ENCODE measurements at regions not wholly inside any gene's neighbourhood (a gene's known extent, or its start where the extent isn't known, plus 50 kb on each side); places are given as distances from the start of the nearest gene placed in this dataset.

GRCh38 chr18:30512872-30513271 is 529.7 kb downstream of the DSC3 start:
- Histone ChIP-seq H3K27ac (ENCODE audit: insufficient read length, low read depth, low read length) (no peak overlapping the region), H3K4me2 (ENCODE audit: insufficient read depth, insufficient read length, low read length) (no peak overlapping the region), H3K23ac (ENCODE audit: insufficient read length, low read depth, low read length) (no peak overlapping the region), H4K8ac (replicated peaks; ENCODE audit: insufficient read length, low read depth, low read length) (no peak overlapping the region), H2BK120ac (ENCODE audit: low read depth, low read length, poor library complexity, severe bottlenecking) (no peak overlapping the region), H2BK5ac (ENCODE audit: insufficient read length, low read length) (no peak overlapping the region), H2BK20ac (ENCODE audit: low read depth, low read length, poor library complexity, severe bottlenecking) (no peak overlapping the region), H2AFZ (ENCODE audit: low read length) (no peak overlapping the region), H4K91ac (ENCODE audit: insufficient read length, low read depth, low read length) (no peak overlapping the region), H3K4ac (ENCODE audit: low read depth, low read length) (no peak overlapping the region), H2BK15ac (ENCODE audit: low read depth, low read length) (no peak overlapping the region), H4K5ac (ENCODE audit: insufficient read length, low read depth, low read length) (no peak overlapping the region), H3K9ac (ENCODE audit: extremely low read depth, insufficient read length, low read length) (no peak overlapping the region), H3K79me2 (ENCODE audit: insufficient read depth, low read length) (no peaks in the 10 kb centered on the region), H3T11ph (ENCODE audit: low read length) (no peak overlapping the region), H3K14ac (ENCODE audit: insufficient read depth, low read length) (no peak overlapping the region), H3K79me1 (ENCODE audit: insufficient read depth, low read depth, low read length, poor library complexity, severe bottlenecking) (no peaks in the 10 kb centered on the region), H3K56ac (ENCODE audit: insufficient read length, low read depth, low read length) (no peak overlapping the region), H4K20me1 (ENCODE audit: control insufficient read depth, insufficient read depth, insufficient read length) (no peaks in the 10 kb centered on the region), H2AK5ac (ENCODE audit: insufficient read length, low read length) (no peak overlapping the region), H2BK12ac (ENCODE audit: insufficient read length, low read depth, low read length) (no peak overlapping the region), H3K23me2 (ENCODE audit: insufficient read length, low read depth, low read length, poor library complexity, severe bottlenecking) (no peaks in the 10 kb centered on the region), H3K9me3 (ENCODE audit: control insufficient read depth, low read depth, low read length) (no peaks in the 10 kb centered on the region), H3K18ac (ENCODE audit: insufficient read length, low read depth, low read length) (no peak overlapping the region), H3K4me1 (ENCODE audit: insufficient read depth, low read length) (no peaks in the 10 kb centered on the region), H3K27me3 (ENCODE audit: insufficient read depth, low read length) (no peaks in the 10 kb centered on the region)
- H3K27me3 Mint-ChIP-seq (ENCODE audit: low read depth) = no peaks in the 10 kb centered on the region
- peaks cover 0 to 6% (median 4%) of the 10 kb centered on the region in 3 experiments; a peak in 4 of 7 replicates for H3K36me3 Mint-ChIP-seq (ENCODE audit: insufficient read depth in 1 of 3, low read depth in 3 of 3)
- no CpG with 5 or more reads among the region's 4 CpGs for WGBS (ENCODE audit: extremely low coverage, insufficient read length, low lambda C conversion rate)
- H3K9me3 Mint-ChIP-seq = peaks cover 0 to 4% of the 10 kb centered on the region in 2 experiments; a peak in 2 of 5 replicates
- no peak overlapping the region for H3K4me3 Mint-ChIP-seq
- TF ChIP-seq CTCF (conservative IDR thresholded peaks at IDR 0.05) = no peak
- H3K4me1 Mint-ChIP-seq = no peaks in the 10 kb centered on the region
- DNase-seq = no peak
- 0 out of 7 replicates have a peak overlapping the region, but pooled peaks of 1 of the 3 experiments have one; percentile 53 for H3K27ac Mint-ChIP-seq
